NCI-H345 (cell line): ENCODE measurements at regions not wholly inside any gene's neighbourhood (a gene's known extent, or its start where the extent isn't known, plus 50 kb on each side); places are given as distances from the start of the nearest gene placed in this dataset.
A peak's percentile ranks its signal among the peaks of the same experiment; 100 is the strongest.
"Not testable (repeated sequence)": the region's sequence is repeated elsewhere in the genome, so short reads cannot be mapped to it uniquely, and the experiment has no call there.

Experiments
- DNase-seq: peaks from one replicate; lab custom pipeline; 2025; lab: John Stamatoyannopoulos, UW

DNA sequence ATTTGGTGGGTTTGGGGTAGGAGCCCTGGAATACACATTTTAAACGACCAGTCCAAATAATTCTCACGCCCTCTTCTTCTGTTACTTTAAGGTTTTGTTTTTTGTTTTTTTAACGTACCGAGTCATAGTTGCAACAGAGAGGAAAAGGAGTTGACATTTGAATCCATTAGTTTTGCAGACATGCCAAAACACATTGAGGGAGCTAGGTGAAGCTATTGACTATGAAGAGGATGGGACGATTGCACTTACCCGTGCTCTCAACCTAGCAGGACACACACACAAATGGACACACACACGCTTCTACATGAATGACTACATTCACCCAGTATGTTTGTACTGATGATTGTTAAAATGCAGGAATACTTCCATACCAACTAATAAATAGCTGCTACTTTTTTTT, 54.3 kb upstream of the CIT start:
- DNase-seq, result no peak

DNA sequence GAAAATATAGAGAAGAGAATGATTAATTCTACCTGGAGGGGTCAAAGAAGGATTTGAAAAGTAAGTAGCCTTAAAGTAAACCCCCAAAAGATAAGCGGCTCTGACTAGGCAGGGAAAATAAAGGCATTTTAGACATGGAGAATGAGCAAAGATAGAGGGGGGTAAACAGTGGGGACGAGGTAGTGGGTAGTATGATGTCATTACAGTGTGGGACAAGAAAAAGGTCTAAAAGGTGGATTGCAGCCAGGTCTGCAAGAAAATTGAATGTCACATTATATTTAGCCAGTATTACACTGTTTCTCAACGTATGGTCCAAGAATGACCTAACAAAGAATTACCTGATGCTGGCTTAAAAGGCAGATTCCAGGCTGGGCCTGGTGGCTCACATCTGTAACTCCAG, 55.8 kb upstream of the CIT start:
- no peak for DNase-seq

DNA sequence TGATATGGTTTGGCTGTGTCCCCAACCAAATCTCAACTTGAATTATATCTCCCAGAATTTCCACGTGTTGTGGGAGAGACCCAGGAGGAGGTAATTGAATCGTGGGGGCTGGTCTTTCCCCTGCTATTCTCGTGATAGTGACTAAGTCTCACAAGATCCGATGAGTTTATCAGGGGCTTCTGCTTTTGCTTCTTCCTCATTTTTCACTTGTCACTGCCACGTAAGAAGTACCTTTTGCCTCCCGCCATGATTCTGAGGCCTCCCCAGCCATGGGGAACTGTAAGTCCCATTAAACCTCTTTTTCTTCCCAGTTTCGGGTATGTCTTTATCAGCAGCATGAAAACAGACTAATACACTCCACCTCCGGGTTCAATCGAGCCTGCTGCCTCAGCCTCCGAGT, 54.3 kb upstream of the BICDL1 start:
- not testable (repeated sequence) for DNase-seq

DNA sequence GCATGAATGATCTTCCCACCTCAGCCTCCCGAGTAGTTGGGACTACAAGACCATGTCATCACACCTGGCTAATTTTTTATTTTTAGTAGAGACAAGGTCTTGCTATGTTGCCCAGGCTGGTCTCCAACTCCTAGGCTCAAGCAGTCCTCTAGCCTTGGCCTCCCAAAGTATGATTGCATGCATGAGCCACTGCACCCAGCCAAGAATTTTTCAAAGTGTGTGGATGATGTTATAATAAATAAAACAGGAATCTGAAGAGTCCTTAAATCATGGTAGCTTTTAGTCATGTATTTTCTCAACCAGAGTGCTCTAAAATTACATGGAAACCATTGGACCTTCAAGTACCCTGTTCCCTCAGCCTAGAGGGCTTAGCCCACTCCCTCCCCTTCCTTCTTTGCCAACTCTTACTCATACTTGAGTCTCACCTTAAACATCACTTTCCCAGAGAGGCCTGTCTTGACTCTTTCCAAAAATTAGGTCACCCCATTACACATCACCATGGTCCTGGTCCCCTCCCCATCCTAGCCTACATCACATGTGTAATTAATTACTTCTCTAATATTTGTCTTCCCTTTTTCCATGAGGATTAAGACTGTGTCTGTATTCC, 52.2 kb upstream of the BICDL1 start:
- DNase-seq, result no peak

DNA sequence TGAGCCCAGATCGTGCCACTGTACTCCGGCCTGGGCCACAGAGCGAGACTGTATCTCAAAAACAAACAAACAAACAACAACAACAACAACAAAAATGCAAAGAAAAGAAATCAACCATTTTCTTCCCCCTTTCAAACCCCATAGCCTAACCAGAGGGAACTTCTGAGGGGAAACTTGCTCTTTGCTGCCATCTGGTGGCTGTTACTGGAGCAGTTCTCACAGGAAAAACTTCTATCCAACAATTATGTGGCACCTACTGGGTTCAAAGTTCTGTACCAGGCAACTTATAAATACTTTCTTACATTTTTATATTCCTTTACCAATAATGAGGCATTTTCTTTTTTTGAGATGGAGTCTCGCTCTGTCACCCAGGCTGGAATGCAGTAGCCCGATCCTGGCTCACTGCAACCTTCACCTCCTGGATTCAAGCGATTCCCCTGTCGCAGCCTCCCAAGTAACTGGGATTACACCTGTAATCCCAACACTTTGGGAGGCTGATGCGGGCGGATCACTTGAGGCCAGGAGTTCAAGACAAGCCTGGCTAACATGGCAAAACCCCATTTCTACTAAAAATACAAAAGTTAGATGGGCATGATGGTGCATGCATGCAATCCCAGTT, 50.9 kb upstream of the BICDL1 start:
- peak; percentile 50 for DNase-seq
